ENCODE measurements at regions not wholly inside any gene's neighbourhood (a gene's known extent, or its start where the extent isn't known, plus 50 kb on each side); places are given as distances from the start of the nearest gene placed in this dataset.

- H3K4me1 ChIP-seq (ENCODE audit: control insufficient read depth, insufficient read depth, low read length): peaks cover 6% of the 10 kb centered on the region
- 94 to 95% methylated on average over 7 of the region's 7 CpGs for WGBS, 2 experiments
- no peak overlapping the region for H3K4me3 ChIP-seq (ENCODE audit: insufficient read depth, low read depth, low read length)
- no peaks in the 10 kb centered on the region for H3K9me3 ChIP-seq (ENCODE audit: control insufficient read depth, low read length)
- H3K27ac ChIP-seq (ENCODE audit: insufficient read depth, low read depth, low read length, poor library complexity, severe bottlenecking): no peak overlapping the region
- no peaks in the 10 kb centered on the region for H3K36me3 ChIP-seq (ENCODE audit: control insufficient read depth, insufficient read depth, low read length)
- H3K27me3 ChIP-seq (ENCODE audit: control insufficient read depth, insufficient read depth, low read length, poor library complexity, severe bottlenecking): no peaks in the 10 kb centered on the region
Measured at GRCh38 chr21:16070207-16070651, 340.4 kb downstream of the USP25 start.

- H3K4me3 ChIP-seq (ENCODE audit: insufficient read depth, low read depth, low read length): no peak overlapping the region
- no peaks in the 10 kb centered on the region for H3K36me3 ChIP-seq (ENCODE audit: control insufficient read depth, insufficient read depth, low read length)
- 87 to 88% methylated on average over 9 of the region's 9 CpGs for WGBS, 2 experiments
- H3K4me1 ChIP-seq (ENCODE audit: control insufficient read depth, insufficient read depth, low read length): peaks cover 6% of the 10 kb centered on the region
- H3K27me3 ChIP-seq (ENCODE audit: control insufficient read depth, insufficient read depth, low read length, poor library complexity, severe bottlenecking): no peaks in the 10 kb centered on the region
- no peak overlapping the region for H3K27ac ChIP-seq (ENCODE audit: insufficient read depth, low read depth, low read length, poor library complexity, severe bottlenecking)
- no peaks in the 10 kb centered on the region for H3K9me3 ChIP-seq (ENCODE audit: control insufficient read depth, low read length)
Measured at GRCh38 chr21:16071092-16071491, 341.3 kb downstream of the USP25 start.

GRCh38 chr21:16071761-16072160, 342.0 kb downstream of the USP25 start:
- H3K9me3 ChIP-seq (ENCODE audit: control insufficient read depth, low read length): no peaks in the 10 kb centered on the region
- WGBS, 2 experiments: 87 to 91% methylated on average over 1 to 2 of the region's 2 CpGs
- H3K36me3 ChIP-seq (ENCODE audit: control insufficient read depth, insufficient read depth, low read length): no peaks in the 10 kb centered on the region
- H3K27me3 ChIP-seq (ENCODE audit: control insufficient read depth, insufficient read depth, low read length, poor library complexity, severe bottlenecking): no peaks in the 10 kb centered on the region
- no peak overlapping the region for H3K27ac ChIP-seq (ENCODE audit: insufficient read depth, low read depth, low read length, poor library complexity, severe bottlenecking)
- peaks cover 6% of the 10 kb centered on the region for H3K4me1 ChIP-seq (ENCODE audit: control insufficient read depth, insufficient read depth, low read length)
- H3K4me3 ChIP-seq (ENCODE audit: insufficient read depth, low read depth, low read length): no peak overlapping the region

- Histone ChIP-seq H3K4me1 (ENCODE audit: control insufficient read depth, insufficient read depth, low read length) (peaks cover 6% of the 10 kb centered on the region), H3K9me3 (ENCODE audit: control insufficient read depth, low read length) (no peaks in the 10 kb centered on the region), H3K36me3 (ENCODE audit: control insufficient read depth, insufficient read depth, low read length) (no peaks in the 10 kb centered on the region), H3K27ac (ENCODE audit: insufficient read depth, low read depth, low read length, poor library complexity, severe bottlenecking) (no peak overlapping the region), H3K4me3 (ENCODE audit: insufficient read depth, low read depth, low read length) (no peak overlapping the region), H3K27me3 (ENCODE audit: control insufficient read depth, insufficient read depth, low read length, poor library complexity, severe bottlenecking) (no peaks in the 10 kb centered on the region)
- 87 to 100% methylated on average over 1 to 3 of the region's 3 CpGs for WGBS, 2 experiments
Measured at GRCh38 chr21:16072221-16072620, 342.4 kb downstream of the USP25 start.

- Histone ChIP-seq H3K4me3 (ENCODE audit: insufficient read depth, low read depth, low read length) (no peak overlapping the region), H3K27me3 (ENCODE audit: control insufficient read depth, insufficient read depth, low read length, poor library complexity, severe bottlenecking) (no peaks in the 10 kb centered on the region), H3K4me1 (ENCODE audit: control insufficient read depth, insufficient read depth, low read length) (peaks cover 6% of the 10 kb centered on the region), H3K27ac (ENCODE audit: insufficient read depth, low read depth, low read length, poor library complexity, severe bottlenecking) (no peak overlapping the region), H3K36me3 (ENCODE audit: control insufficient read depth, insufficient read depth, low read length) (no peaks in the 10 kb centered on the region), H3K9me3 (ENCODE audit: control insufficient read depth, low read length) (no peaks in the 10 kb centered on the region)
- 84 to 97% methylated on average over 4 to 6 of the region's 6 CpGs for WGBS, 2 experiments
Measured at GRCh38 chr21:16072737-16073136, 343.0 kb downstream of the USP25 start.

- Histone ChIP-seq H3K36me3 (ENCODE audit: control insufficient read depth, insufficient read depth, low read length) (no peaks in the 10 kb centered on the region), H3K27ac (ENCODE audit: insufficient read depth, low read depth, low read length, poor library complexity, severe bottlenecking) (no peak overlapping the region), H3K27me3 (ENCODE audit: control insufficient read depth, insufficient read depth, low read length, poor library complexity, severe bottlenecking) (no peaks in the 10 kb centered on the region), H3K4me3 (ENCODE audit: insufficient read depth, low read depth, low read length) (no peak overlapping the region), H3K4me1 (ENCODE audit: control insufficient read depth, insufficient read depth, low read length) (peaks cover 6% of the 10 kb centered on the region), H3K9me3 (ENCODE audit: control insufficient read depth, low read length) (no peaks in the 10 kb centered on the region)
- WGBS, 2 experiments: 83 to 84% methylated on average over 2 of the region's 2 CpGs
Measured at GRCh38 chr21:16073586-16073985, 343.8 kb downstream of the USP25 start.

GRCh38 chr21:16074950-16075489, 345.2 kb downstream of the USP25 start:
- no peaks in the 10 kb centered on the region for H3K9me3 ChIP-seq (ENCODE audit: control insufficient read depth, low read length)
- H3K27ac ChIP-seq (ENCODE audit: insufficient read depth, low read depth, low read length, poor library complexity, severe bottlenecking): no peak overlapping the region
- peaks cover 6% of the 10 kb centered on the region for H3K4me1 ChIP-seq (ENCODE audit: control insufficient read depth, insufficient read depth, low read length)
- H3K36me3 ChIP-seq (ENCODE audit: control insufficient read depth, insufficient read depth, low read length): no peaks in the 10 kb centered on the region
- no peak overlapping the region for H3K4me3 ChIP-seq (ENCODE audit: insufficient read depth, low read depth, low read length)
- WGBS, 2 experiments: 78 to 100% methylated on average over 1 of the region's 3 CpGs
- no peaks in the 10 kb centered on the region for H3K27me3 ChIP-seq (ENCODE audit: control insufficient read depth, insufficient read depth, low read length, poor library complexity, severe bottlenecking)

GRCh38 chr21:16075649-16076282, 346.0 kb downstream of the USP25 start:
- Histone ChIP-seq H3K27me3 (ENCODE audit: control insufficient read depth, insufficient read depth, low read length, poor library complexity, severe bottlenecking) (no peaks in the 10 kb centered on the region), H3K4me1 (ENCODE audit: control insufficient read depth, insufficient read depth, low read length) (peaks cover 2% of the 10 kb centered on the region), H3K4me3 (ENCODE audit: insufficient read depth, low read depth, low read length) (no peak overlapping the region), H3K36me3 (ENCODE audit: control insufficient read depth, insufficient read depth, low read length) (no peaks in the 10 kb centered on the region), H3K27ac (ENCODE audit: insufficient read depth, low read depth, low read length, poor library complexity, severe bottlenecking) (no peak overlapping the region), H3K9me3 (ENCODE audit: control insufficient read depth, low read length) (no peaks in the 10 kb centered on the region)
- 91% methylated on average over 5 of the region's 5 CpGs for WGBS, 2 experiments

GRCh38 chr21:16076465-16076864, 346.7 kb downstream of the USP25 start:
- H3K27me3 ChIP-seq (ENCODE audit: control insufficient read depth, insufficient read depth, low read length, poor library complexity, severe bottlenecking): no peaks in the 10 kb centered on the region

GRCh38 chr21:16078382-16078781, 348.6 kb downstream of the USP25 start:
- Histone ChIP-seq H3K36me3 (ENCODE audit: control insufficient read depth, insufficient read depth, low read length) (no peaks in the 10 kb centered on the region), H3K4me3 (ENCODE audit: insufficient read depth, low read depth, low read length) (no peak overlapping the region), H3K4me1 (ENCODE audit: control insufficient read depth, insufficient read depth, low read length) (no peaks in the 10 kb centered on the region), H3K27me3 (ENCODE audit: control insufficient read depth, insufficient read depth, low read length, poor library complexity, severe bottlenecking) (no peaks in the 10 kb centered on the region), H3K27ac (ENCODE audit: insufficient read depth, low read depth, low read length, poor library complexity, severe bottlenecking) (no peak overlapping the region), H3K9me3 (ENCODE audit: control insufficient read depth, low read length) (no peaks in the 10 kb centered on the region)
- WGBS, 2 experiments: 91 to 100% methylated on average over 2 of the region's 2 CpGs

More at GRCh38 chr21:16076465-16076864, 346.7 kb downstream of the USP25 start:
- Histone ChIP-seq H3K27ac (ENCODE audit: insufficient read depth, low read depth, low read length, poor library complexity, severe bottlenecking) (no peak overlapping the region), H3K4me3 (ENCODE audit: insufficient read depth, low read depth, low read length) (no peak overlapping the region), H3K36me3 (ENCODE audit: control insufficient read depth, insufficient read depth, low read length) (no peaks in the 10 kb centered on the region), H3K9me3 (ENCODE audit: control insufficient read depth, low read length) (no peaks in the 10 kb centered on the region), H3K4me1 (ENCODE audit: control insufficient read depth, insufficient read depth, low read length) (no peaks in the 10 kb centered on the region)

All from ectodermal cell (in vitro differentiated cells).